ENCODE measurements at regions not wholly inside any gene's neighbourhood (a gene's known extent, or its start where the extent isn't known, plus 50 kb on each side); places are given as distances from the start of the nearest gene placed in this dataset.

- peaks cover 5% of the 10 kb centered on the region for H3K9me3 Mint-ChIP-seq (ENCODE audit: unreplicated experiment)
- no TSS peak for BruUV-seq (replicated peaks)
- no peak for TF ChIP-seq CTCF (IDR thresholded peaks at IDR 0.05; ENCODE audit: insufficient read depth in 1 of 2, low read depth in 1 of 2, low read length in 1 of 2, severe bottlenecking in 1 of 2, unreplicated experiment in 1 of 2)
These were observed 413.5 kb downstream of the TXNL1 start for GRCh38 chr18:56224669-56225561.

GRCh38 chr18:56221195-56222065 is 417.0 kb downstream of the TXNL1 start:
- DNase-seq, result no peak
- Histone ChIP-seq H3K27me3 (replicated peaks; ENCODE audit: control insufficient read depth, insufficient read depth, low read length) (no peaks in the 10 kb centered on the region), H3K4me1 (no peaks in the 10 kb centered on the region), H3K36me3 (ENCODE audit: control insufficient read depth, insufficient read depth, low read length) (no peaks in the 10 kb centered on the region), H3K9me3 (no peaks in the 10 kb centered on the region), H3K4me3 (ENCODE audit: low read depth, low read length) (no peak overlapping the region)
- BruUV-seq (replicated peaks), result no TSS peak
- H3K27ac Mint-ChIP-seq (ENCODE audit: unreplicated experiment), result no peak overlapping the region
- H3K4me1 Mint-ChIP-seq (ENCODE audit: low read depth, unreplicated experiment), result no peaks in the 10 kb centered on the region
- CTCF ChIA-PET, result no interaction called here
- H3K27me3 Mint-ChIP-seq (ENCODE audit: insufficient read depth, unreplicated experiment), result peaks cover 9% of the 10 kb centered on the region
- H3K4me3 Mint-ChIP-seq (ENCODE audit: unreplicated experiment), result no peak overlapping the region
- no peaks in the 10 kb centered on the region for H3K36me3 Mint-ChIP-seq (ENCODE audit: insufficient read depth, unreplicated experiment)
- no peaks in the 10 kb centered on the region for H3K9me3 Mint-ChIP-seq (ENCODE audit: unreplicated experiment)
- intact Hi-C loops (cut with micrococcal nuclease; ENCODE audit: unreplicated experiment), result no loop called here
- TF ChIP-seq CTCF (IDR thresholded peaks at IDR 0.05; ENCODE audit: insufficient read depth in 1 of 2, low read depth in 1 of 2, low read length in 1 of 2, severe bottlenecking in 1 of 2, unreplicated experiment in 1 of 2), result no peak
- POLR2A ChIA-PET, result no interaction called here

More at GRCh38 chr18:56224669-56225561, 413.5 kb downstream of the TXNL1 start:
- DNase-seq, result no peak
- ChIA-PET CTCF (no interaction called here), POLR2A (no interaction called here)
- Histone ChIP-seq H3K4me3 (ENCODE audit: low read depth, low read length) (no peak overlapping the region), H3K27me3 (replicated peaks; ENCODE audit: control insufficient read depth, insufficient read depth, low read length) (no peaks in the 10 kb centered on the region), H3K9me3 (no peaks in the 10 kb centered on the region), H3K36me3 (ENCODE audit: control insufficient read depth, insufficient read depth, low read length) (no peaks in the 10 kb centered on the region), H3K4me1 (no peaks in the 10 kb centered on the region)
- peaks cover 8% of the 10 kb centered on the region for H3K27me3 Mint-ChIP-seq (ENCODE audit: insufficient read depth, unreplicated experiment)
- intact Hi-C loops (cut with micrococcal nuclease; ENCODE audit: unreplicated experiment), result no loop called here
- H3K36me3 Mint-ChIP-seq (ENCODE audit: insufficient read depth, unreplicated experiment), result no peaks in the 10 kb centered on the region
- no peak overlapping the region for H3K27ac Mint-ChIP-seq (ENCODE audit: unreplicated experiment)
- no peaks in the 10 kb centered on the region for H3K4me1 Mint-ChIP-seq (ENCODE audit: low read depth, unreplicated experiment)
- H3K4me3 Mint-ChIP-seq (ENCODE audit: unreplicated experiment), result no peak overlapping the region

- no peaks in the 10 kb centered on the region for H3K9me3 Mint-ChIP-seq (ENCODE audit: unreplicated experiment)
- no peak for TF ChIP-seq CTCF (IDR thresholded peaks at IDR 0.05; ENCODE audit: insufficient read depth in 1 of 2, low read depth in 1 of 2, low read length in 1 of 2, severe bottlenecking in 1 of 2, unreplicated experiment in 1 of 2)
- peaks cover 4% of the 10 kb centered on the region for H3K36me3 Mint-ChIP-seq (ENCODE audit: insufficient read depth, unreplicated experiment)
- BruUV-seq (replicated peaks), result no TSS peak
- intact Hi-C loops (cut with micrococcal nuclease; ENCODE audit: unreplicated experiment), result no loop called here
- H3K4me1 Mint-ChIP-seq (ENCODE audit: low read depth, unreplicated experiment), result no peaks in the 10 kb centered on the region
- no peak overlapping the region for H3K4me3 ChIP-seq (ENCODE audit: low read depth, low read length)
- DNase-seq, result no peak
- no peaks in the 10 kb centered on the region for H3K36me3 ChIP-seq (ENCODE audit: control insufficient read depth, insufficient read depth, low read length)
- peaks cover 9% of the 10 kb centered on the region for H3K27me3 Mint-ChIP-seq (ENCODE audit: insufficient read depth, unreplicated experiment)
- ChIA-PET CTCF (no interaction called here), POLR2A (no interaction called here)
- no peaks in the 10 kb centered on the region for H3K27me3 ChIP-seq (replicated peaks; ENCODE audit: control insufficient read depth, insufficient read depth, low read length)
- H3K4me3 Mint-ChIP-seq (ENCODE audit: unreplicated experiment), result no peak overlapping the region
- H3K27ac Mint-ChIP-seq (ENCODE audit: unreplicated experiment), result no peak overlapping the region
- H3K4me1 ChIP-seq, result no peaks in the 10 kb centered on the region
- H3K9me3 ChIP-seq, result no peaks in the 10 kb centered on the region
These were observed 421.0 kb downstream of the TXNL1 start for GRCh38 chr18:56217406-56217805.

All from Caco-2 (cell line).